NCI-H524 treated with DMSO at 0.1 percent for 48 hours (cell line): ENCODE measurements at regions not wholly inside any gene's neighbourhood (a gene's known extent, or its start where the extent isn't known, plus 50 kb on each side); places are given as distances from the start of the nearest gene placed in this dataset.
"Not testable (repeated sequence)": the region's sequence is repeated elsewhere in the genome, so short reads cannot be mapped to it uniquely, and the experiment has no call there.

Experiments used
- DNase-seq: peaks from one replicate; lab custom pipeline; 2025; lab: John Stamatoyannopoulos, UW

GRCh38 chr10:26355241-26355640 is 82.9 kb upstream of the APBB1IP start:
- no peak for DNase-seq

GRCh38 chr10:26357203-26357602 is 80.9 kb upstream of the APBB1IP start:
- DNase-seq: no peak

GRCh38 chr10:26358071-26358470 is 80.1 kb upstream of the APBB1IP start:
- no peak for DNase-seq

DNA sequence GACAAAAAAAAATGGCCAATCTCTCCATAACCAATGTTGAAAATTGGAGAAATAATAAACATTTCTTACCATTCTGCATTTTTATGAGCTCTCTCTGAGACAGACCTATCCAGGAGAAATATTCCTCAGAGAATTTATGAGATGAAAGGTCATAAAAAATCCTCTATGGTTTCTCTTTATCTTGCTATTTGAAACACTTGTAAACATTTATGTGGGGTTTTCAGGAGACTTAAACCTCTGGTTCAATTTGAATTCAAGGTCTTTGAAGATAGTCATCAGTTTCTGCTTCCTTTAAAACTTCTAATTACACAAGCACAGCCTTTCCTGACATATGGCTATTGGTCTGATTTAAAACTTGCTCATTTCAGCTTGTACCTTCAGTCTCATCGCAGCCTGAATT is 78.5 kb upstream of the APBB1IP start:
- no peak for DNase-seq

DNA sequence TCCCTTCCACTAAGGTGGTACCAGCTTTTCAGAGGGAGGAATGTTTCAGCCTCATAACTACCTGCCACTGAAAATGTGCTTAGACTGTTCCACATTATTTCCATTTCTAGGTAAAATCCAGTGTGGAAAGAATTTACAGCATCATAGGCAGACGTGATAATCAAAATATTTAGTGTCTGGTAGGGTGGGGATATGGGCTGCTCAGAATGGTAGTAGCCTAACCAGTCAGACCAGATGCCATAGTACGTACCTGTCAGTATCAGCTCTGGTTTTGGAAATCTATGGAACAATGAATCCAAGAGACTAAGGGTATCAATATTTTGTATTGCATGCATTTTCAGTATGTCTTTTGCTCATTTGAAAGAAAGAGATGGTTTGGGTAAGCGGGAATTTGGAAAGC is 76.8 kb upstream of the APBB1IP start:
- no peak for DNase-seq

- no peak for DNase-seq
Measured at GRCh38 chr10:26361971-26362370, 76.2 kb upstream of the APBB1IP start.

- DNase-seq: no peak
Measured at GRCh38 chr10:26365681-26366358, 72.3 kb upstream of the APBB1IP start.

- not testable (repeated sequence) for DNase-seq
Measured at GRCh38 chr10:26367035-26367434, 71.1 kb upstream of the APBB1IP start.

GRCh38 chr10:26367771-26368170 is 70.4 kb upstream of the APBB1IP start:
- no peak for DNase-seq

DNA sequence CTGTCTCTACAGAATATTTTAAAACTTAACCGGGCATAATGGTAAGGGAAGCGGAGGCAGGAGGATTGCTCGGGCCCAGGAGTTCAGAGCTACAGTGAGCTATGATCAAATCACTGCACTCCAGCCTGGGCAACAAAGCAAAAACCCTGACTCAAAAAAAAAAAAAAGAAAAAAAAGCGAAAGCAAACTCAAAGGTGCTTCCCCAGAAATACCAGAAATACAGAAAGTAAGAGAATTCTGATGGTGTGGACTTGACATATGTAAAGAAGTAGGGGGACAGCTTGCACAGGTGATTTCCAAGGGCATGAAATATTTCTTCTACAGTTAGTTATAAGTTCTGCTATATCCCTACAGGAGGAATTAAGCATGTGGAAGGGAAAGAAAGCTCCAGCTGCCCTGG is 69.7 kb upstream of the APBB1IP start:
- no peak for DNase-seq

DNA sequence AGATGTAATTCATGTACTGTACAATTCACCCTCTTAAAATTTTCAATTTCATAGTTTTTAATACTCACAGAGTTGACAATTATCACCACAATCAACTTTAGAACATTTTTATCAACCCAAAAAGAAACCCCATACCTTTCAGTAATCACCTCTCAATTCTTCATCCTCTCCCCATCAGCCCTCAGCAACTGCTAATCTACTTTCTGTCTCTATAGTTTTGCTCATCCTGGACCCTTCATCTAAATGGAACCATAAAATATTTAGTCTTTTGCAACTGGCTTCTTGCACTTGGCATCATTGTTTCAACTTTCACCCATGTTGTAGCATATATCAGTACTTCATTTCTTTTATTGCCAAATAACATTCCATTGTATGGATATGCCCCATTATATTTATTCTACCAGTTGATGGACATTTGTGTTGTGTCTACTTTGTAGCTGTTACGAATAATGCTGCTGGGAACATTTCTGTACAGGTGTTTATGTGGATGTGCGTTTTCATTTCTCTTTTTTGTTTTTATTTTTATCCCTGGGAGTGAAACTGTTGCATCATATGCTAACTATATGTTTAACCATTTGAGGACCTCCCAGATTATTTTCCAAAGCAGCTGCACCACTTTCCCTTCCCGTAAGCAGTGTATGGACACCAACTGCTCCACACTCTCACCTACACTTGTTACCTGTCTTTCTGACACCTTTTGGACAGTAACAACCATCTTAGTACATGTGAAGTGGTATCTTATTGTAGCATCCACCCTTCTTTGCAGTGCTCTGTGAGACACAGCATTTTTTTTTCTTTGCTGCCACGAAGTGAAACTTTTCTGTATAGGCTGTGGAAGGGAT is 65.4 kb upstream of the APBB1IP start:
- DNase-seq: no peak

GRCh38 chr10:26374426-26374825 is 63.7 kb upstream of the APBB1IP start:
- DNase-seq: no peak

GRCh38 chr10:26377224-26377810 is 60.8 kb upstream of the APBB1IP start:
- DNase-seq: peak; percentile 78

DNA sequence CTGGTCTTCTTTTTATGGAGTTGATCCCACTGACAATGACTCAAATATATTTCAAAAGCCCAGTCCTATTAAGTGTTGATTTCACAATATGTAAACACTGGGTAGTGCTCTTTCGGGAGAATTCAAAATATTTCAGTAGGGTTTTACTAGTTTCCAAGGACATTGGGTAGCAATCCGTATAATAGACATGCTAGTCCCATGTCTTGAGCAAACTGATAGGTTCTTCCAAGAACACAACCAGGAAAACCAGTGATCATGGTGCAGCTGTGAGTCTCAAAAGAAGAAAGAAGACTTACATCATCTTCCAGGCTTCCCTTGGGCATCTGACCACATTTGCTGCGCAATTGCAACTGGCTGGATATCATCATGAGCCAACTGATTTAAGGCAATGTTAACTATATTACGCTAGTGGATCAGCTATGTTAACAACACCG is 59.3 kb upstream of the APBB1IP start:
- no peak for DNase-seq

DNA sequence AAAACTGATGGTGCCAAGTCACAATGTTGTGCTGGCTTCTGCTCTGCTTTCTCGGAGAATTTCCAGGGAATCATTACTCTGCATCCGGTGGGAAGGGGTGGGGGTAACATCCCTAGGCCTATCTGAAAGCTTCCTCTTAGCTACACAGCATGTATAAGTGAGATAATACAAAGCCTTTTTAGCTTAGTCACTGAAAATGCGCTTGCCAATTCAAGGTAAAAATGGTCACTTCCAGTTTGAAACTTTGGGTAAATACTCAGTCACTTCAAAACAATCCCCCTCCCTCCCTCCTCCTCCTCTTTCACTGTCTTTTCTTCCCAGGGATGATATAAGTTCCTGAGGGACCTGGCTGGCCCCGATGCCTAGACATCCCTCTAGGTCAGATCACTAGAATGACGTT is 57.3 kb upstream of the APBB1IP start:
- DNase-seq: no peak

GRCh38 chr10:26381986-26382385 is 56.2 kb upstream of the APBB1IP start:
- DNase-seq: no peak

GRCh38 chr10:26384600-26384999 is 53.5 kb upstream of the APBB1IP start:
- DNase-seq: no peak

DNA sequence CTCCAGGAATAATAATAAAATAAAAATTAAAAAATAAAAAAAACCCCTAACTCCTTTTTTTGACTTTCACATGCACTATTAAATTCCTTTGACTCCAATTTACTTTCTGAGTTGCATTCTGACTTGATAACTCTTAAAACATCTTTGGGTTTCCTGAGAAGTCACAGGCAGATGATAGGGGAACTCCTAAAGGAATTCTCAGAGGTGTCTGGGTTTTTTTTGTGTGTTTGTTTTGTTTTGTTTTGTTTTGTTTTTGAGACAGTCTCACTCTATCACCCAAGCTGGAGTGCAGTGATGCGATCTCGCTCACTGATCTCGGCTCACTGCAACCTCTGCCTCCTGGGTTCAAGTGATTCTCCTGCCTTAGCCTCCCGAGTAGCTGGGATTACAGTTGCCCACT is 52.7 kb upstream of the APBB1IP start:
- no peak for DNase-seq

DNA sequence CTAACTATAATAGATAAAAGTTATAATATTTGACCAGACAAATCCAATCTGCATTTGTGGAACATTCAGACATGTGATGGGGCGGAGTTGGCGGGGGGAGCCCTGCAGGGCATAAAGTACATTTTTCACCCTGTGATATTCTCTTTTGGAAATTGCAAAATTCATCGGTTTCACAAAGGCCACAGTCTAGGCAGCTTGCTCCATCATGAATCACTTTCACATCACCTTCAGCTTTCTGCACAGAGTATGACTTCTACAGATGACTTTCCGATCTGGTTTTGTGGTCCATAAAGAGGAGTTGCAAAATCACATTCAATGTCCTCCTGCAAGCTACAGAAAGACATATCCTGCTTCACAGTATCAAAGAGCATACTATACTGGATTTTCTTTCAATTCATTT is 51.4 kb upstream of the APBB1IP start:
- DNase-seq: no peak
